GM12872 (cell line): ENCODE measurements at regions not wholly inside any gene's neighbourhood (a gene's known extent, or its start where the extent isn't known, plus 50 kb on each side); places are given as distances from the start of the nearest gene placed in this dataset.

ENCODE experiments used
- TF ChIP-seq, protein P1 (sequence below): IDR thresholded peaks from 3 replicates; pipeline ENCODE4 v1.5.1; 2011; ENCODE audit warnings: low read depth, mild to moderate bottlenecking, low read length, moderate library complexity; ENCODE audit not compliant: insufficient read depth

DNA sequence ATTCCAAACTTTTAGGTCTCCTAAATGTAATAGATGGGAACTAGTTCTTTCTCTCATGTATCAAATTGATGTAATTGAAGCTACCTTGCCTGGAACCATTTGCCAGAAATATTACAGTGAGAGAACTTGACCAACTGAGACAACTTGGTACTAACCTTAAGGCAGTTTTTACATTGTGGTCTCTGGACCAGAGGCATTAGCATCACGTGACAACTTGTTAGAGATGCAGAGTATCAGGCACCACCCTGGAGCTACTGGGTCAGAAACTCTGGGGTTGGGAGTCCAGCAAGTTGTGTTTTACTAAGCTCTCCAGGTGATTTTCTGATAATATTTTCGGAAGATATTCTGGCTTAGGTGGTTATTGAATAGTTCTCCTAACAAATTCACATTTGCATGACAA, 982.1 kb upstream of the SLC35B3 start:
- TF ChIP-seq, protein P1, sequence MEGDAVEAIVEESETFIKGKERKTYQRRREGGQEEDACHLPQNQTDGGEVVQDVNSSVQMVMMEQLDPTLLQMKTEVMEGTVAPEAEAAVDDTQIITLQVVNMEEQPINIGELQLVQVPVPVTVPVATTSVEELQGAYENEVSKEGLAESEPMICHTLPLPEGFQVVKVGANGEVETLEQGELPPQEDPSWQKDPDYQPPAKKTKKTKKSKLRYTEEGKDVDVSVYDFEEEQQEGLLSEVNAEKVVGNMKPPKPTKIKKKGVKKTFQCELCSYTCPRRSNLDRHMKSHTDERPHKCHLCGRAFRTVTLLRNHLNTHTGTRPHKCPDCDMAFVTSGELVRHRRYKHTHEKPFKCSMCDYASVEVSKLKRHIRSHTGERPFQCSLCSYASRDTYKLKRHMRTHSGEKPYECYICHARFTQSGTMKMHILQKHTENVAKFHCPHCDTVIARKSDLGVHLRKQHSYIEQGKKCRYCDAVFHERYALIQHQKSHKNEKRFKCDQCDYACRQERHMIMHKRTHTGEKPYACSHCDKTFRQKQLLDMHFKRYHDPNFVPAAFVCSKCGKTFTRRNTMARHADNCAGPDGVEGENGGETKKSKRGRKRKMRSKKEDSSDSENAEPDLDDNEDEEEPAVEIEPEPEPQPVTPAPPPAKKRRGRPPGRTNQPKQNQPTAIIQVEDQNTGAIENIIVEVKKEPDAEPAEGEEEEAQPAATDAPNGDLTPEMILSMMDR, result no peak

DNA sequence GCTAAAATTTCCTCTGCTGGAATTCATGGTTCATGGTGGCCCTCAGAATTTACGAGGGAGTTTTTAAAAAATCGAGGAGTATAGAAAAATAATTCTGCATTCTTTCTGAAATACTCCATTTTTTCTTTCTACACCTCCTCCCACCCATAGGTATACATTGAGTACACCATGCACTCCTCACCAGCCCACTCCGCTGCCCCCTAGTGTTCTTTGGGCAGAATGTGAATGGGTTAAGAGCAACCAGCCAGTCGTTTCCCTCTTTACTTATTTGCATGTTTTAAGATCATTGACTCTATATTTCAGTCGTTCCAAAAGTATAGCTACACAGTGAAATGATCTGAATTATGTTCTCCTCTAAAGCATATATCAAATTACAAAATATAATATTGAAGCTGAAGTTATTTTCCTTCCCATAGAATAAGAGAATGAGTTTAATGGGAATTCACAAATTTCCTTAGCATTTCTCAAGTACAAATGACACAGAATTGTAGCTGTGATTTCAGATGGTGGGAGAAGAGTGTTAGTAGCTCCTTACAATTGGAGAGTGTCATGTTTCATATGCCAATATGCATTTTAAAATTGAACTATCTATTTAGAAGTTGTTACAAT, 977.7 kb upstream of the SLC35B3 start:
- TF ChIP-seq, protein P1, result peak; percentile 55

DNA sequence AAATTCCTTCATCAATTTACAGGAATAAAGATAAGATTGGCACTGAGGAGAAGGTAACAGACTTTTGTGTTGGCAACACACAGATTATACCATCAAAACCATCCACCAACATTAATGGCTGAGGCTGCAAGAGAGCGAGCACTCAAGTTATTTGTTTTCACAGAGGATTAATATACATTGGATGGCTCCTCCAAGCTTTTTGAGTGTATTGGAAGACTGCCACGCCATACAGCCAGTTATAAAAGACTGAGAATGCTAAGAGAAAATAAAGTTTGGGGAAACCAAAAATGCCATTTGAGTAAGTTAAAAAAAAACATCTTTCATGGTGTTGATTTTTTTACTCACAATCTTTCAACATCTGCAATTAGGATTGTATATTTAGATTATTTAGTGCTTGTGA, 973.8 kb upstream of the SLC35B3 start:
- TF ChIP-seq, protein P1, result no peak

DNA sequence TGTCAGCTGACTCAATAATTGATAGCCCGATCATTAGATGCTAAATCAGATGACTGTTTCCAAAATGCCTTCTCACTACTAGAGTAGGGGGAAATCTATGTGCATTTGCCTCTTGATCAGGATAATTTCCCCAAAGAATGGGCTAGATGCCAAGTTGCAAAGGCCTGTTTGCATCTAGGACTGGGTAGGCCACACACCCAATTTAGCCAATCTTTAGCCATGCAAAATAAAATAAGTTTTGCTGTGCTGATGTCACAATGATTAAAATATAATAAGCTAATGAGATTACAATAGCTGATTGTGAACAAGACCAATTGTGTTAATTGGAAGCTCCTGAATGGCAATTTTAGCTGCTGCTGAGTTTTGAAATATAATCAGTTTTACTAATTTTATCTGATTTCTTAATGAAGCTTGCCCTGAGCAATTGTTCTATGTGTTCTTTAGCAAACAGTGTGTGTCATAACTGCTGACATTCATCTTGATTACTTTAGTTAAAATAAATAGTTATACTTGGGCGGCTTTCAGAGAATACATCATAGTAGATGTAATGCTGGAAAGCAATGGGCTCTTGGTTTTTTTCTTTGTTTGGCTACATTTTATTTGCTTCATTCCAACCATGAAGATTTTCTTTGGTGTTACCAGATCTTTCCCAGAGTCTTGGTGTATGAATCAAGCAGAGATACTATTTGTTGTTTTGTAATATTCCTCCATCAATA, 973.2 kb upstream of the SLC35B3 start:
- TF ChIP-seq, protein P1, result no peak

DNA sequence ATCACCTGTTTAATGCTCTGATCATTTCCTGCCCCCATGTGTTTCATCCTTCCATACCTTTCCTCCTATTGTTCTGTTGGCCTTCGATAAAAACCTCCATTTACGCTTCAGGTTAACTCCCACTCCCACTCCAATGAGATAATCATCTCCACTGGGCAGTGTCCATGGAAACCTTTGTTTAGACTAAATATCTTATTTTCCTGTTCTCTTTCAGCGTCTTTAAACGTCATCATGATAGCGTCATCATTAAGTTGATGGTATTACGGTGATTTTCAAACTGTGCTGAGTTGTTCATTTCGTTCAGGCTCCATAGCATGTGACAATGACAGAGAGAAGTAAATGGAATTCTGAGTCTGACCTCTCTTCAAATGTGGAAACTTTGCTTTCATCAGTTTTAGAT, 970.5 kb upstream of the SLC35B3 start:
- TF ChIP-seq, protein P1, result no peak

DNA sequence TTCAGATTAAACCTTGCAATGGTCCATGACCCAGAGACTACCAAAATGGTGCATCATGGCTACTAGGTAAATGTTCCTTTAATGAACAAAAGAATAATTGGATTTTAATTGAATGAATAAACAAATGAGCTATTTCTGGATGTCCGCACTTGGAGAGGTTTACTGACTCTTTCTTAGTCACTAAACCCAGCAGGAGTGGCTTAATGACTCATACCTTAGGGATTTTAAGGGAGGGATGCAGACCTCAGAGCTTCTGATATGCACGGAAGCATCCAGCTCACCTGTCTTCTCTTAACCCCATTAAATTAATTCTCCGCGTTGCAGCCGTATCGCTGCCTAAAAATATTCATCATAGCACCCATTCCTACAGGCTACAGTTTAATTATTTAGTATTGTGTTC, 970.0 kb upstream of the SLC35B3 start:
- TF ChIP-seq, protein P1, result no peak

DNA sequence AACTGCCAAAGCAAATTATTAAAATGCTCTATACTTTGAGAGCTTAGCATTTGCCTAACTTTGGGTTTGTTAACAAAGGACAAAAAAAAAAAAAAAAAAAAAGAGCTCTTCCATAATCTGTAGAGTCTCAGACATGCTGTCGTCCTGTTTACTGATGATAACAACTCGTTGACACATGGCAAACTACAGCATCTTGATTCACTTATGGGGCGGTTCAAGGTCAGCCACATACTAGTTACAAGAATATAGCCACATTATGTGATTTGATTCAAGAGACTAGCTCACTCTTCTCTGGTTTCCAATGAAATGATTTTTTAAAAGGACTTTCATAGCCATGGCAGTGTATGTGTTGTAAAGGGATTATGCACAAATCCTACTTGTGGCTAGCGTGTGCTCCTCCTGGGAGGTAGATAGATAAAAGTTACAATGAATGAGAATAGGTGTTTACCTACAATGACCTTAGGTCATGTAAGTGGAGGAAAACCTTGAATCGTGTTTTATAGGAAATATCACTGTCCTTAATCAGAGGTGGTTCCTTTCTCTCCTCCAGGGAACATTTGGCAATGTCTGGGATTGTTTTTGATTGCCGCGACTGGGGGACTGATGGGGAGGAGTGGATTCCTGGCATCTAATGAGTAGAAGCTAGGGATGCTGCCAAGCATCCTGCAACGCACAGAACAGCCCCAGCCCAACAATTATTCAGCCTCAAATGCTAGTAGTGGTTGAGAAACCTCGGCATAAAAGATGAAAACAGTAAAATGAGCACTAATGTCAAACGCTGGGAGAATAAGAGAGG, 969.2 kb upstream of the SLC35B3 start:
- TF ChIP-seq, protein P1, result no peak
